ENCODE measurements at regions not wholly inside any gene's neighbourhood (a gene's known extent, or its start where the extent isn't known, plus 50 kb on each side); places are given as distances from the start of the nearest gene placed in this dataset.

GRCh38 chr3:78153973-78154372 is 1114.1 kb downstream of the ROBO2 start:
- no peaks in the 10 kb centered on the region for H3K4me1 ChIP-seq
- no peaks in the 10 kb centered on the region for H3K9me3 ChIP-seq
- WGBS, 2 donors, result 83 to 90% methylated on average over 4 of the region's 4 CpGs
- no peaks in the 10 kb centered on the region for H3K27me3 ChIP-seq
- no peak for TF ChIP-seq CTCF (IDR thresholded peaks at IDR 0.05)
- no peak for TF ChIP-seq POLR2A (IDR thresholded peaks at IDR 0.05)
- H3K27ac ChIP-seq, result no peak overlapping the region
- intact Hi-C loops (cut with DNase I; ENCODE audit: low total_unique reads), result no loop called here
- no peak overlapping the region for H3K4me3 ChIP-seq
- no peaks in the 10 kb centered on the region for H3K36me3 ChIP-seq (ENCODE audit: low read depth, missing control alignments)
- no peak for DNase-seq

- Histone ChIP-seq H3K9me3 (no peaks in the 10 kb centered on the region), H3K4me3 (no peak overlapping the region), H3K27me3 (no peaks in the 10 kb centered on the region), H3K36me3 (ENCODE audit: low read depth, missing control alignments) (no peaks in the 10 kb centered on the region), H3K4me1 (no peaks in the 10 kb centered on the region), H3K27ac (no peak overlapping the region)
- intact Hi-C loops (cut with DNase I; ENCODE audit: low total_unique reads), result no loop called here
- 89 to 95% methylated on average over 3 of the region's 3 CpGs for WGBS, 2 donors
- TF ChIP-seq POLR2A (IDR thresholded peaks at IDR 0.05) (no peak), CTCF (IDR thresholded peaks at IDR 0.05) (no peak)
- DNase-seq, result no peak
These were observed 1114.8 kb downstream of the ROBO2 start for GRCh38 chr3:78154521-78155186.

GRCh38 chr3:78161736-78162135 is 1121.8 kb downstream of the ROBO2 start:
- intact Hi-C loops (cut with DNase I; ENCODE audit: low total_unique reads), result no loop called here
- WGBS, 2 donors, result 88 to 93% methylated on average over 4 of the region's 4 CpGs
- Histone ChIP-seq H3K4me1 (no peaks in the 10 kb centered on the region), H3K9me3 (no peaks in the 10 kb centered on the region), H3K36me3 (ENCODE audit: low read depth, missing control alignments) (no peaks in the 10 kb centered on the region), H3K27ac (no peak overlapping the region), H3K4me3 (no peak overlapping the region), H3K27me3 (no peaks in the 10 kb centered on the region)
- no peak for TF ChIP-seq POLR2A (IDR thresholded peaks at IDR 0.05)
- no peak for TF ChIP-seq CTCF (IDR thresholded peaks at IDR 0.05)
- no peak for DNase-seq

- Histone ChIP-seq H3K27me3 (no peaks in the 10 kb centered on the region), H3K9me3 (no peaks in the 10 kb centered on the region), H3K4me1 (no peaks in the 10 kb centered on the region), H3K36me3 (ENCODE audit: low read depth, missing control alignments) (no peaks in the 10 kb centered on the region), H3K4me3 (no peak overlapping the region), H3K27ac (no peak overlapping the region)
- no peak for TF ChIP-seq CTCF (IDR thresholded peaks at IDR 0.05)
- no peak for TF ChIP-seq POLR2A (IDR thresholded peaks at IDR 0.05)
- intact Hi-C loops (cut with DNase I; ENCODE audit: low total_unique reads), result no loop called here
- no peak for DNase-seq
These were observed 1123.5 kb downstream of the ROBO2 start for GRCh38 chr3:78163379-78163778.

- Histone ChIP-seq H3K36me3 (ENCODE audit: low read depth, missing control alignments) (no peaks in the 10 kb centered on the region), H3K27me3 (no peaks in the 10 kb centered on the region), H3K4me3 (no peak overlapping the region), H3K9me3 (no peaks in the 10 kb centered on the region), H3K27ac (no peak overlapping the region), H3K4me1 (no peaks in the 10 kb centered on the region)
- intact Hi-C loops (cut with DNase I; ENCODE audit: low total_unique reads), result no loop called here
- DNase-seq, result no peak
- TF ChIP-seq POLR2A (IDR thresholded peaks at IDR 0.05) (no peak), CTCF (IDR thresholded peaks at IDR 0.05) (no peak)
These were observed 1126.0 kb downstream of the ROBO2 start for GRCh38 chr3:78165876-78166275.

All from testis (tissue), 2 donors.